ENCODE measurements at regions not wholly inside any gene's neighbourhood (a gene's known extent, or its start where the extent isn't known, plus 50 kb on each side); places are given as distances from the start of the nearest gene placed in this dataset.

- TF ChIP-seq, protein P1, sequence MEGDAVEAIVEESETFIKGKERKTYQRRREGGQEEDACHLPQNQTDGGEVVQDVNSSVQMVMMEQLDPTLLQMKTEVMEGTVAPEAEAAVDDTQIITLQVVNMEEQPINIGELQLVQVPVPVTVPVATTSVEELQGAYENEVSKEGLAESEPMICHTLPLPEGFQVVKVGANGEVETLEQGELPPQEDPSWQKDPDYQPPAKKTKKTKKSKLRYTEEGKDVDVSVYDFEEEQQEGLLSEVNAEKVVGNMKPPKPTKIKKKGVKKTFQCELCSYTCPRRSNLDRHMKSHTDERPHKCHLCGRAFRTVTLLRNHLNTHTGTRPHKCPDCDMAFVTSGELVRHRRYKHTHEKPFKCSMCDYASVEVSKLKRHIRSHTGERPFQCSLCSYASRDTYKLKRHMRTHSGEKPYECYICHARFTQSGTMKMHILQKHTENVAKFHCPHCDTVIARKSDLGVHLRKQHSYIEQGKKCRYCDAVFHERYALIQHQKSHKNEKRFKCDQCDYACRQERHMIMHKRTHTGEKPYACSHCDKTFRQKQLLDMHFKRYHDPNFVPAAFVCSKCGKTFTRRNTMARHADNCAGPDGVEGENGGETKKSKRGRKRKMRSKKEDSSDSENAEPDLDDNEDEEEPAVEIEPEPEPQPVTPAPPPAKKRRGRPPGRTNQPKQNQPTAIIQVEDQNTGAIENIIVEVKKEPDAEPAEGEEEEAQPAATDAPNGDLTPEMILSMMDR (IDR thresholded peaks at IDR 0.05): no peak
- no peak for TF ChIP-seq ZFX (IDR thresholded peaks at IDR 0.05; ENCODE audit: borderline replicate concordance)
These were observed 141.8 kb upstream of the G2E3 start for GRCh38 chr14:30417121-30417520.
